Suprapubic skin (tissue), 4 donors: ENCODE measurements at regions not wholly inside any gene's neighbourhood (a gene's known extent, or its start where the extent isn't known, plus 50 kb on each side); places are given as distances from the start of the nearest gene placed in this dataset.

Experiments used
- POLR2A ChIP-seq, 2 donors: fragments of 450-650 bp; IDR thresholded peaks; one replicate each; pipeline ENCODE4 v1.6.1; 2017; ENCODE audit warnings: antibody characterized with exemption in 2 of 2, mild to moderate bottlenecking in 2 of 2, moderate library complexity in 2 of 2
- POLR2AphosphoS5 ChIP-seq, 3 donors: sonication (generic); formaldehyde crosslinking; IDR thresholded peaks; one replicate each; pipeline ENCODE4 v1.6.1; 2017; ENCODE audit warnings: antibody characterized with exemption in 3 of 3
- TF ChIP-seq, protein P1 (sequence below), 2 donors: fragments of 200-600 bp in 1 of 2; fragments of 450-650 bp in 1 of 2; sonication (generic) in 1 of 2; IDR thresholded peaks; one replicate each; pipeline ENCODE4 v1.5.1; 2016 to 2019; ENCODE audit warnings: antibody characterized with exemption in 2 of 2, mild to moderate bottlenecking in 1 of 2, moderate library complexity in 1 of 2

DNA sequence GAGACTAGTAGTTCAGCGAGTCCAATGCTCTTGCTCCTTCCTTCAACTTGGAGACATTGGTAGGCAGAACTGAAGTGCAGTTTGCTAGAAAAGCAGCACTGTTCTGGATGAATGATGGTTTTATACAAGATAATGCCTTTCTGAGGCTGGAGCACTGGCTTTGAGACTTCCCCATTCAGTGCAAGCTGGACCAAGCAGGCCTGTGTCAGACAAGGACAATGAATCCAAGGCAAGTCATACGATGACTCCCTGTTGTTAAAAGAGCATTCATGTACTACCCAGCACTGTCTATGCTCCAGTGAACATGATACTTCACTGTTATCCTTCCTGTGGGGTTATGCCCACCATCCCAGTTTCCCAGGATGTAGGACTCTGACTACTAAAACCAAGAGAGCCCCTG, 242.3 kb upstream of the RAG2 start:
- TF ChIP-seq, protein P1, sequence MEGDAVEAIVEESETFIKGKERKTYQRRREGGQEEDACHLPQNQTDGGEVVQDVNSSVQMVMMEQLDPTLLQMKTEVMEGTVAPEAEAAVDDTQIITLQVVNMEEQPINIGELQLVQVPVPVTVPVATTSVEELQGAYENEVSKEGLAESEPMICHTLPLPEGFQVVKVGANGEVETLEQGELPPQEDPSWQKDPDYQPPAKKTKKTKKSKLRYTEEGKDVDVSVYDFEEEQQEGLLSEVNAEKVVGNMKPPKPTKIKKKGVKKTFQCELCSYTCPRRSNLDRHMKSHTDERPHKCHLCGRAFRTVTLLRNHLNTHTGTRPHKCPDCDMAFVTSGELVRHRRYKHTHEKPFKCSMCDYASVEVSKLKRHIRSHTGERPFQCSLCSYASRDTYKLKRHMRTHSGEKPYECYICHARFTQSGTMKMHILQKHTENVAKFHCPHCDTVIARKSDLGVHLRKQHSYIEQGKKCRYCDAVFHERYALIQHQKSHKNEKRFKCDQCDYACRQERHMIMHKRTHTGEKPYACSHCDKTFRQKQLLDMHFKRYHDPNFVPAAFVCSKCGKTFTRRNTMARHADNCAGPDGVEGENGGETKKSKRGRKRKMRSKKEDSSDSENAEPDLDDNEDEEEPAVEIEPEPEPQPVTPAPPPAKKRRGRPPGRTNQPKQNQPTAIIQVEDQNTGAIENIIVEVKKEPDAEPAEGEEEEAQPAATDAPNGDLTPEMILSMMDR (IDR thresholded peaks at IDR 0.05): no peak
- TF ChIP-seq POLR2A (IDR thresholded peaks at IDR 0.05) (no peak), POLR2AphosphoS5 (IDR thresholded peaks at IDR 0.05) (no peak)
